Effector memory CD4-positive, alpha-beta T cell (primary cell): ENCODE measurements at regions not wholly inside any gene's neighbourhood (a gene's known extent, or its start where the extent isn't known, plus 50 kb on each side); places are given as distances from the start of the nearest gene placed in this dataset.
"Not testable (repeated sequence)": the region's sequence is repeated elsewhere in the genome, so short reads cannot be mapped to it uniquely, and the experiment has no call there.

Experiments
- DNase-seq, 3 donors: peaks; one replicate each; pipeline ENCODE4 v3.0.0-alpha.2; 2020
- H3K27ac ChIP-seq: 2 replicates; pipeline ENCODE4 v1.7.0; 2013; ENCODE audit warnings: mild to moderate bottlenecking, low read length, moderate library complexity; ENCODE audit not compliant: insufficient read depth, poor library complexity, severe bottlenecking
- H3K27me3 ChIP-seq: replicated peaks from 2 replicates; pipeline ENCODE4 v1.7.0; 2013; ENCODE audit warnings: mild to moderate bottlenecking, low read length; ENCODE audit not compliant: insufficient read depth, control insufficient read depth, poor library complexity, severe bottlenecking
- H3K36me3 ChIP-seq: 2 replicates; pipeline ENCODE4 v1.7.0; 2013; ENCODE audit warnings: mild to moderate bottlenecking, low read length, moderate library complexity; ENCODE audit not compliant: control insufficient read depth, insufficient read depth
- H3K4me1 ChIP-seq: 2 replicates; pipeline ENCODE4 v1.7.0; 2013; ENCODE audit warnings: low read length, mild to moderate bottlenecking; ENCODE audit not compliant: control insufficient read depth, insufficient read depth, poor library complexity, severe bottlenecking
- H3K4me3 ChIP-seq: 2 replicates; pipeline ENCODE4 v1.7.0; 2013; ENCODE audit warnings: low read length, low read depth, mild to moderate bottlenecking; ENCODE audit not compliant: insufficient read depth, poor library complexity, severe bottlenecking
- H3K9me3 ChIP-seq: 2 replicates; pipeline ENCODE4 v1.7.0; 2013; ENCODE audit warnings: mild to moderate bottlenecking, low read length, moderate library complexity; ENCODE audit not compliant: control insufficient read depth

DNA sequence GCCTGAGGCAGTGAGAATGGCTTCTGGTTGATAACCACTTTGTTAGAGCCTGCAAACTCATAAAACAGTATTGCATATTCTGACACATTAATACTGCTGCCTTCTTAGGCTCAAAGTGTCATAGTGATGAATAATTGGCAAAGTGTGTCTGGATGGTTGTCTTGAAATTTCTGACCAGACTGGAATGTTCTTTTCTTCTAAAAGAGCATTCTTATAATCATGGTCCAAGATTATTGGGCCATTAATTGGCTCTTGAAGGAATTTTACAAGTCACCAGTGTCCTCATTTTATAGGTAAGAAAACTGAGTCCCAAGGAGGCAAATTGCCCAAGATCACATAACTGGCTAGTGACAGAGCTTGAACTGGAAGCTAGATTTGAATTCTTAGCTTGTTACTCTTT, 111.7 kb downstream of the PCSK1 start:
- DNase-seq = no peak
- Histone ChIP-seq H3K27ac (no peak overlapping the region), H3K4me3 (no peak overlapping the region), H3K9me3 (no peaks in the 10 kb centered on the region), H3K36me3 (no peaks in the 10 kb centered on the region), H3K4me1 (no peaks in the 10 kb centered on the region), H3K27me3 (no peaks in the 10 kb centered on the region)

DNA sequence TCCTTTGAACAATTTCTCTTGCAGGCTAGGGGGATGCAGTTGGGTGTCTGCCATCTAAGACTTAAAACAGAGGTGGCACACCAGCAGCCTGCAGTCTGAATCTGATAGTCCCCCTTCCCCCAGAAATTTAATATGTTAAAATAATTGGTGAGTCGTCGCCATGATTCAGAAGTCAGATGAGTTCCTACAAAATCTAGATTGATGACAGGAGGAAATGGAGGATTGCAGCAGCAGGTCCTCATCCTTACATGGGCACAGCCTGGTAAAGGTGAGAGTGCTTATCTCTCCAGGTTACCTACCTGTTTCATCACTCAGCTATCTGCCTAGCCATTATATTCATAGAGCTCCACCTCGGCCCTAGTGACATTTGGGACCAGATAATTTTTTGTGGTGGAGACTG, 112.3 kb downstream of the PCSK1 start:
- Histone ChIP-seq H3K4me1 (no peaks in the 10 kb centered on the region), H3K4me3 (no peak overlapping the region), H3K9me3 (no peaks in the 10 kb centered on the region), H3K27ac (no peak overlapping the region), H3K27me3 (no peaks in the 10 kb centered on the region), H3K36me3 (no peaks in the 10 kb centered on the region)
- DNase-seq = no peak

GRCh38 chr5:96319981-96320739, 112.9 kb downstream of the PCSK1 start:
- H3K4me1 ChIP-seq, DNase-seq, H3K4me3 ChIP-seq, H3K9me3 ChIP-seq, H3K27me3 ChIP-seq, H3K36me3 ChIP-seq, H3K27ac ChIP-seq: not testable (repeated sequence)

GRCh38 chr5:96318569-96319110, 114.4 kb downstream of the PCSK1 start:
- no peak overlapping the region for H3K27ac ChIP-seq
- H3K4me3 ChIP-seq = no peak overlapping the region
- no peaks in the 10 kb centered on the region for H3K9me3 ChIP-seq

DNA sequence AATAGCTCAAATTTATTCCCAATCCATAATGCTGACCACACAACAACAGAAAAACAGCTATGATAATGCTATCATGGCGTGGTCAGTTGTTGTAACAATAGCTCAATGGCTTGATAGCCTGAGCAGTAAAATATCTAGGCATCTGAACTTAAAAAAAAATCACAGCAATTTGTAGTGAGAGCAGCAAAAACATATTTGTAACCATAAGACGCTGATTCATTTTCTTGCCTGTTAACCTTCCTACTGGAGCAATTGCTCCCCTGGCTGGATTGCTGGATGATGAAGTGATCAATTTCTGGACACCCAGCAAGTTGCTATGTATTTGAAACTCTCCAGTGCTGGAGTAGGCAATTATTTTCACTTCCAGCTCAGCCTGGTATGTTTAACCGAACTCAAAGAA, 115.1 kb downstream of the PCSK1 start:
- Histone ChIP-seq H3K4me1 (no peaks in the 10 kb centered on the region), H3K36me3 (no peaks in the 10 kb centered on the region), H3K27me3 (no peaks in the 10 kb centered on the region), H3K9me3 (no peaks in the 10 kb centered on the region), H3K4me3 (no peak overlapping the region), H3K27ac (no peak overlapping the region)
- DNase-seq = no peak

More at GRCh38 chr5:96318569-96319110, 114.4 kb downstream of the PCSK1 start:
- no peaks in the 10 kb centered on the region for H3K4me1 ChIP-seq
- no peaks in the 10 kb centered on the region for H3K36me3 ChIP-seq
- H3K27me3 ChIP-seq = no peaks in the 10 kb centered on the region
- no peak for DNase-seq

GRCh38 chr5:96316487-96316886, 116.6 kb downstream of the PCSK1 start:
- H3K27me3 ChIP-seq = no peaks in the 10 kb centered on the region
- no peak overlapping the region for H3K4me3 ChIP-seq
- no peak for DNase-seq
- H3K9me3 ChIP-seq = no peaks in the 10 kb centered on the region
- H3K27ac ChIP-seq = no peak overlapping the region
- no peaks in the 10 kb centered on the region for H3K36me3 ChIP-seq
- H3K4me1 ChIP-seq = no peaks in the 10 kb centered on the region

DNA sequence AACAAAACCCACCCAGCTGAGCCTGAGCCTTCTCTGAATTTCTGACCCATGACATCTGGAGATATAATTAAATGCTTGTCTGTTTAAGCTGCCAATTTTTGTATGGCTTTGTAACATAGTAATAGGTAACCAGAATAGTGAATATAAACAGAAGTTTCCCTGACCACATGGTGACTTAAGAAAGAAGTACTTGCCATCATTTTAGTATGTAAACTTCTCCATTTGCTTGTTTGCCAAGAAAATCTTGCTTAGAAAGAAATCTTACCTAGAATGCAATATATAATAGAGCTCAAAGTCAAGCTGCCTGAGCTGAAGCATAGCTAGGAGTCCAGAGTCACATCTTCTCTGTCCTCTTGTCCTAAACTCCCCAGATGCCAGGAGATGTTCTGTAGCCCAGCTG, 117.0 kb downstream of the PCSK1 start:
- no peaks in the 10 kb centered on the region for H3K27me3 ChIP-seq
- H3K4me3 ChIP-seq = no peak overlapping the region
- no peak overlapping the region for H3K27ac ChIP-seq
- H3K36me3 ChIP-seq = no peaks in the 10 kb centered on the region
- no peak for DNase-seq
- H3K4me1 ChIP-seq = no peaks in the 10 kb centered on the region
- H3K9me3 ChIP-seq = no peaks in the 10 kb centered on the region

GRCh38 chr5:96315431-96315830, 117.6 kb downstream of the PCSK1 start:
- Histone ChIP-seq H3K27ac (no peak overlapping the region), H3K9me3 (no peaks in the 10 kb centered on the region), H3K4me1 (no peaks in the 10 kb centered on the region), H3K27me3 (no peaks in the 10 kb centered on the region), H3K36me3 (no peaks in the 10 kb centered on the region), H3K4me3 (no peak overlapping the region)
- no peak for DNase-seq

DNA sequence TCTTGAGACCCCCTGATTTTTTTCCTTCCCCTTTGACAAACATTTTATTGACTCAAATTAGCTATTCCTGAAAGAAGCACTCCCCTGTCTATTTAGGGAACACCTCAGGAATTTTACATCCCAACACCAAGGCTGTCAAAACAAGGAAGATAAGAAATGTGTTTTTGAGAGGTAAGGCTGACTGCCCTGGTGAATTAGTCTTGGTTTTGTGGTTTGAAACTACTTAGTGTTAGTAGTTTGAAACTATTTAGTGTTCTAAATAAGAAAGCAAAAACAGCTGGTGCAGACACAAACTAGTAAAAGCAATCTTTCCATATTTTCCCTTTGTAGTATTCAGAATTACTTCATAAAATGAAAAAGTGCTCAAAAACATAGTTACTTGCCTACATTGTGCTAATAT, 120.7 kb downstream of the PCSK1 start:
- H3K27ac ChIP-seq = no peak overlapping the region
- H3K4me3 ChIP-seq = no peak overlapping the region
- H3K36me3 ChIP-seq = no peaks in the 10 kb centered on the region
- no peaks in the 10 kb centered on the region for H3K4me1 ChIP-seq
- DNase-seq = no peak
- no peaks in the 10 kb centered on the region for H3K27me3 ChIP-seq
- no peaks in the 10 kb centered on the region for H3K9me3 ChIP-seq

DNA sequence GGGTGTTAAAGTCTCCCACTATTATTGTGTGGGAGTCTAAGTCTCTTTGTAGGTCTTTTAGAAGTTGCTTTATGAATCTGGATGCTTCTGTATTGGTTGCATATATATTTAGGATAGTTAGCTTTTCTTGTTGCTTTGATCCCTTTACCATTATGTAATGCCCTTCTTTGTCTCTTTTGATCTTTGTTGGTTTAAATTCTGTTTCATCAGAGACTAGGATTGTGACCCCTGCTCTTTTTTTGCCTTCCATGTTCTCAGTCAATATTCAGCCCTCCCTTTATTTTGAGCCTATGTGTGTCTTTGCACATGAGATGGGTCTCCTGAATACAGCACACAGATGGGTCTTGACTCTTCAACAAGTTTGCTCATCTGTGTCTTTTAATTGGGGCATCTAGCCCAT, 126.0 kb downstream of the PCSK1 start:
- not testable (repeated sequence) for H3K9me3 ChIP-seq, DNase-seq, H3K27ac ChIP-seq, H3K27me3 ChIP-seq, H3K4me3 ChIP-seq, H3K36me3 ChIP-seq, H3K4me1 ChIP-seq
